22Rv1 (cell line): ENCODE measurements at regions not wholly inside any gene's neighbourhood (a gene's known extent, or its start where the extent isn't known, plus 50 kb on each side); places are given as distances from the start of the nearest gene placed in this dataset.

Source experiments
- CTCF ChIP-seq: fragments of 450-650 bp; IDR thresholded peaks from 2 replicates; pipeline ENCODE4 v1.5.1; 2017; ENCODE audit warnings: mild to moderate bottlenecking
- ZFX ChIP-seq: fragments of 450-650 bp; IDR thresholded peaks from 2 replicates; pipeline ENCODE4 v1.6.1; 2017; ENCODE audit warnings: antibody characterized with exemption, borderline replicate concordance

DNA sequence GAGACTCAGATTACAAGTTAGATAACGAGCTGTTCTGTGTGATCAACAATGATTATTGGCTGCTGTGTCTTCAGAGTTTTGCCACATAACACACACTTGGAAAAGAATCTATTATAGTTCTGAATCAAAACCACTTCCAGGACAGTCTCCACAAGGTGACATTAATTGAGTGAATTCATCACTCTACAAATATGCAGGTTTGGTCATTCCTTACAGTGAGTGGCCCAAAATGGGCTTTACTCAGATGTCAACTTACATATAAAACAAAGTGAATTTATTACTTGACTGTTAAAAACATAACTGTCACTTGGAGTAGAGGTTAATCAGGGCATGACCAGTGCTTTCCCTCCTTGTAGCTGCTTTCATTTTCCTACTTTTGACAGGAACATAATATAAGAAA lies 984.3 kb downstream of the REEP3 start:
- TF ChIP-seq CTCF (no peak), ZFX (no peak)
